SK-N-SH (cell line): ENCODE measurements at regions not wholly inside any gene's neighbourhood (a gene's known extent, or its start where the extent isn't known, plus 50 kb on each side); places are given as distances from the start of the nearest gene placed in this dataset.

ENCODE experiments used
- CTCF ChIA-PET: fragments of 300-600, 350-600 bp; formaldehyde crosslinking; extraction: SDS; loops from one replicate; lab custom pipeline; 2021; lab: Yijun Ruan, JAX
- POLR2A ChIA-PET: fragments of 350-600 bp; sonication (Branson Sonifier 250); formaldehyde crosslinking; extraction: SDS; loops from one replicate; lab custom pipeline; 2020; ENCODE audit warnings: antibody characterized with exemption, inconsistent platforms; lab: Yijun Ruan, JAX
- DNase-seq: peaks from one replicate; pipeline ENCODE4 v3.0.0; 2012
- H2AFZ ChIP-seq: fragments of 200-600 bp; sonication (generic); 2 replicates; pipeline ENCODE4 v1.8.1; 2016; ENCODE audit warnings: antibody characterized with exemption, mild to moderate bottlenecking, low read depth
- H3F3A ChIP-seq: fragments of 200-600 bp; sonication (generic); replicated peaks from 2 replicates; pipeline ENCODE3; 2016; ENCODE audit warnings: antibody characterized with exemption, mild to moderate bottlenecking; ENCODE audit not compliant: insufficient read depth
- H3K27ac ChIP-seq, 2 experiments: fragments of 200-500 bp in 1 of 2; fragments of 200-600 bp in 1 of 2; sonication (Bioruptor generic) in 1 of 2; sonication (generic), shearing (Covaris generic) in 1 of 2; 2 replicates each; pipeline versions ENCODE4 v1.5.1 to v1.6.1; 2014 to 2016; ENCODE audit warnings: low read depth in 2 of 2, inconsistent platforms in 1 of 2, low read length in 1 of 2, mild to moderate bottlenecking in 1 of 2, mixed read lengths in 1 of 2
- H3K27me3 ChIP-seq: fragments of 200-600 bp; sonication (generic), shearing (Covaris generic); 2 replicates; pipeline ENCODE4 v1.6.1; 2016; ENCODE audit warnings: mixed run types; ENCODE audit not compliant: insufficient read depth
- H3K36me3 ChIP-seq, 2 experiments: fragments of 200-500 bp in 1 of 2; fragments of 200-600 bp in 1 of 2; sonication (Bioruptor generic) in 1 of 2; sonication (generic) in 1 of 2; replicated peaks in 1 of 2; 2 replicates each; pipeline versions ENCODE3 to v1.5.1; 2014 to 2016; ENCODE audit warnings: low read length in 1 of 2, mild to moderate bottlenecking in 1 of 2; ENCODE audit not compliant: insufficient read depth in 2 of 2, control insufficient read depth in 1 of 2
- H3K4me1 ChIP-seq, 2 experiments: fragments of 200-500 bp in 1 of 2; fragments of 200-600 bp in 1 of 2; sonication (Bioruptor generic) in 1 of 2; sonication (generic), shearing (Covaris generic) in 1 of 2; 2 replicates each; pipeline versions ENCODE4 v1.5.1 to v1.6.1; 2014 to 2016; ENCODE audit warnings: low read depth in 1 of 2, low read length in 1 of 2, mixed run types in 1 of 2; ENCODE audit not compliant: insufficient read depth in 2 of 2, control insufficient read depth in 1 of 2
- H3K4me2 ChIP-seq: fragments of 200-600 bp; sonication (generic), shearing (Covaris generic); 2 replicates; pipeline ENCODE4 v1.6.1; 2017; ENCODE audit warnings: mixed run types
- H3K4me3 ChIP-seq, 2 experiments: fragments of 200-500 bp in 1 of 2; fragments of 200-600 bp in 1 of 2; sonication (Bioruptor generic) in 1 of 2; sonication (generic), shearing (Covaris generic) in 1 of 2; 2 replicates each; pipeline versions ENCODE4 v1.5.1 to v1.8.1; 2014 to 2016; ENCODE audit warnings: low read depth in 2 of 2, inconsistent platforms in 1 of 2, low read length in 1 of 2, mild to moderate bottlenecking in 1 of 2, mixed read lengths in 1 of 2, moderate library complexity in 1 of 2
- H3K79me2 ChIP-seq: fragments of 200-600 bp; sonication (generic); 2 replicates; pipeline ENCODE4 v1.8.1; 2017; ENCODE audit warnings: mild to moderate bottlenecking; ENCODE audit not compliant: insufficient read depth
- H3K9ac ChIP-seq: fragments of 200-600 bp; sonication (generic); 2 replicates; pipeline ENCODE4 v1.6.1; 2017; ENCODE audit warnings: mixed run types
- H3K9me2 ChIP-seq: fragments of 200-600 bp; sonication (generic); 2 replicates; pipeline ENCODE4 v1.6.1; 2017; ENCODE audit warnings: mixed run types
- H3K9me3 ChIP-seq: fragments of 200-600 bp; sonication (generic); 2 replicates; pipeline ENCODE4 v1.6.1; 2017; ENCODE audit warnings: mixed run types, mild to moderate bottlenecking, moderate library complexity
- H4K20me1 ChIP-seq: fragments of 200-600 bp; sonication (generic); 2 replicates; pipeline ENCODE4 v1.6.1; 2017; ENCODE audit warnings: mild to moderate bottlenecking, mixed run types; ENCODE audit not compliant: insufficient read depth
- ELF1 ChIP-seq: IDR thresholded peaks from 2 replicates; pipeline ENCODE4 v1.4.0; 2012
- EP300 ChIP-seq, 2 experiments: IDR thresholded peaks; 2 replicates each; pipeline versions ENCODE4 v1.4.0 to v1.6.1; 2012; ENCODE audit warnings: borderline replicate concordance in 1 of 2, low read depth in 1 of 2, low read length in 1 of 2
- EZH2phosphoT487 ChIP-seq: fragments of 200-600 bp; sonication (generic); IDR thresholded peaks from 2 replicates; pipeline ENCODE4 v1.6.1; 2017; ENCODE audit warnings: low read depth, mixed run types, mild to moderate bottlenecking, antibody characterized with exemption, moderate library complexity, borderline replicate concordance
- FOSL2 ChIP-seq: IDR thresholded peaks from 2 replicates; pipeline ENCODE4 v1.4.0; 2012; ENCODE audit warnings: low read depth, mild to moderate bottlenecking, moderate library complexity, borderline replicate concordance
- GATA2 ChIP-seq: sonication (generic); formaldehyde crosslinking; IDR thresholded peaks from 2 replicates; pipeline ENCODE4 v1.5.0; 2020; ENCODE audit warnings: mild to moderate bottlenecking, missing genetic modification reagents
- MEF2A ChIP-seq: IDR thresholded peaks from 2 replicates; pipeline ENCODE4 v1.4.0; 2012; ENCODE audit warnings: low read depth, borderline replicate concordance
- MXI1 ChIP-seq: IDR thresholded peaks from 2 replicates; pipeline ENCODE4 v1.6.1; 2012; ENCODE audit warnings: mild to moderate bottlenecking, low read depth, low read length, improper control_type of control experiment
- RCOR1 ChIP-seq: fragments of 150-350 bp; IDR thresholded peaks from 2 replicates; pipeline ENCODE4 v1.6.1; 2017; ENCODE audit warnings: antibody characterized with exemption, low read length
- SMC3 ChIP-seq: IDR thresholded peaks from 2 replicates; pipeline ENCODE4 v1.6.1; 2012; ENCODE audit warnings: low read depth, low read length, improper control_type of control experiment
- TAF1 ChIP-seq: IDR thresholded peaks from 2 replicates; pipeline ENCODE4 v1.6.1; 2012; ENCODE audit warnings: low read depth, mild to moderate bottlenecking, low read length, moderate library complexity, borderline replicate concordance
- TEAD4 ChIP-seq: IDR thresholded peaks from 2 replicates; pipeline ENCODE4 v1.4.0; 2012; ENCODE audit warnings: mild to moderate bottlenecking, borderline replicate concordance; ENCODE audit not compliant: insufficient read depth
- WGBS: methylation state at CpG from one replicate; pipeline ENCODE4 v1.1.6; 2017; ENCODE audit warnings: low lambda C conversion rate; 5-methylcytosine and 5-hydroxymethylcytosine counted together
- TF ChIP-seq, protein P1 (sequence below): IDR thresholded peaks from 2 replicates; pipeline ENCODE4 v1.6.1; 2012; ENCODE audit warnings: mild to moderate bottlenecking, low read depth, low read length, moderate library complexity
- TF ChIP-seq, protein P2 (sequence below): fragments of 200-600 bp; sonication (generic); IDR thresholded peaks from 2 replicates; pipeline ENCODE4 v1.6.1; 2017; ENCODE audit warnings: antibody characterized with exemption, mild to moderate bottlenecking, moderate library complexity
- TF ChIP-seq, protein P3 (sequence below): IDR thresholded peaks from 2 replicates; pipeline ENCODE4 v1.4.0; 2012; ENCODE audit warnings: low read depth

DNA sequence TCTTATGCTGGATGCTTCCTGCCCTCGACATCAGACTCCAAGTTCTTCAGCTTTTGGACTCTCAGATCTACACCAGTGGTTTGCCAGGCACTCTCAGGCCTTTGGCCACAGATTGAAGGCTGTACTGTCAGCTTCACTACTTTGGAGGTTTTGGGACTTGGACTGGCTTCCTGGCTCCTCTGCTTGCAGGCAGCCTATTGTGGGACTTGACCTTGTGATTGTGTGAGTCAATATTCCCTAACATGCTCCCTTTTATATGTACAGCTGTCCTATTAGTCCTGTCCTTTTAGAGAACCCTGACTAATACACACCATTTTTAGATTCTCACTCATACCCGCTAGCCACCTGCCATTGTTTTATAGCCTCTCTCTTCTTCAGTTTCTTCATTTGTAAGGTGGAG is 382.1 kb upstream of the TSHZ2 start:
- no peak overlapping the region for H3K4me3 ChIP-seq
- ChIA-PET POLR2A (no interaction called here), CTCF (no interaction called here)
- no peaks in the 10 kb centered on the region for H3F3A ChIP-seq
- no peak overlapping the region for H3K9ac ChIP-seq
- H4K20me1 ChIP-seq: no peaks in the 10 kb centered on the region
- no peaks in the 10 kb centered on the region for H3K27me3 ChIP-seq
- H3K36me3 ChIP-seq: no peaks in the 10 kb centered on the region
- H3K9me2 ChIP-seq: no peaks in the 10 kb centered on the region
- H3K79me2 ChIP-seq: no peaks in the 10 kb centered on the region
- DNase-seq: no peak
- TF ChIP-seq MEF2A (no peak), RCOR1 (no peak), FOSL2 (no peak), TEAD4 (no peak), GATA2 (CRISPR knock-in tag) (no peak), MXI1 (no peak), TAF1 (no peak), EZH2phosphoT487 (no peak)
- TF ChIP-seq, protein P1, sequence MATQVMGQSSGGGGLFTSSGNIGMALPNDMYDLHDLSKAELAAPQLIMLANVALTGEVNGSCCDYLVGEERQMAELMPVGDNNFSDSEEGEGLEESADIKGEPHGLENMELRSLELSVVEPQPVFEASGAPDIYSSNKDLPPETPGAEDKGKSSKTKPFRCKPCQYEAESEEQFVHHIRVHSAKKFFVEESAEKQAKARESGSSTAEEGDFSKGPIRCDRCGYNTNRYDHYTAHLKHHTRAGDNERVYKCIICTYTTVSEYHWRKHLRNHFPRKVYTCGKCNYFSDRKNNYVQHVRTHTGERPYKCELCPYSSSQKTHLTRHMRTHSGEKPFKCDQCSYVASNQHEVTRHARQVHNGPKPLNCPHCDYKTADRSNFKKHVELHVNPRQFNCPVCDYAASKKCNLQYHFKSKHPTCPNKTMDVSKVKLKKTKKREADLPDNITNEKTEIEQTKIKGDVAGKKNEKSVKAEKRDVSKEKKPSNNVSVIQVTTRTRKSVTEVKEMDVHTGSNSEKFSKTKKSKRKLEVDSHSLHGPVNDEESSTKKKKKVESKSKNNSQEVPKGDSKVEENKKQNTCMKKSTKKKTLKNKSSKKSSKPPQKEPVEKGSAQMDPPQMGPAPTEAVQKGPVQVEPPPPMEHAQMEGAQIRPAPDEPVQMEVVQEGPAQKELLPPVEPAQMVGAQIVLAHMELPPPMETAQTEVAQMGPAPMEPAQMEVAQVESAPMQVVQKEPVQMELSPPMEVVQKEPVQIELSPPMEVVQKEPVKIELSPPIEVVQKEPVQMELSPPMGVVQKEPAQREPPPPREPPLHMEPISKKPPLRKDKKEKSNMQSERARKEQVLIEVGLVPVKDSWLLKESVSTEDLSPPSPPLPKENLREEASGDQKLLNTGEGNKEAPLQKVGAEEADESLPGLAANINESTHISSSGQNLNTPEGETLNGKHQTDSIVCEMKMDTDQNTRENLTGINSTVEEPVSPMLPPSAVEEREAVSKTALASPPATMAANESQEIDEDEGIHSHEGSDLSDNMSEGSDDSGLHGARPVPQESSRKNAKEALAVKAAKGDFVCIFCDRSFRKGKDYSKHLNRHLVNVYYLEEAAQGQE: no peak
- TF ChIP-seq, all 33 proteins: peak for 0
- no peak overlapping the region for H2AFZ ChIP-seq
- 30% methylated on average over 2 of the region's 2 CpGs for WGBS
- no peaks in the 10 kb centered on the region for H3K9me3 ChIP-seq
- H3K27ac ChIP-seq: no peak overlapping the region
- H3K4me2 ChIP-seq: no peak overlapping the region
- H3K4me1 ChIP-seq: no peaks in the 10 kb centered on the region

DNA sequence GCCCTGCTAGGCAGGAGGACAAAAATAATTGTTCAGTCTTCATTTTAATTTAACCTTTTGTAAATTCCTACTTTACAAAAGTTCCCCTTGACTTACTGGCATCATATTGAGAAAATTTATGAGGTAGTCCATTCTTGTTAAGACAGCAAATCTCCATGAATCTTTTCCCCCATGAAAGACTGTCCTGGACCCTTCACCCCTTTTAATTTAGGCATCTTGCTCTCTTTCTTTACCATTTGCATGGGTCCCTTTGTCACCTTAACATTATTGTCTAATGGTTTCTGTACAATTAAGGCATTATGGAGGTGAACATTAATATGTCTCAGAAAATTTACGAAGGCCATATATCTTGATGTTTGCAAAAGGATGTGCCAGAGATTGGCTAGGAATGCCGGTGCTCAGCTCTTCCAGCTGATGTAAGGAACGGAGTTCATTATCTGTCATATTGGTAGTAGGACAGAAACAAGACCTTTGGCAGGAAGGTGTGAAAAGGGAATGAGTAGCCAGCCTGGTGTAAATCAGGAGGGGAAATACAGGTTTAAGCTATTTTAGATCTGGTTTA is 382.8 kb upstream of the TSHZ2 start:
- H3K27ac ChIP-seq: no peak overlapping the region
- no peaks in the 10 kb centered on the region for H3K4me1 ChIP-seq
- H3K9ac ChIP-seq: no peak overlapping the region
- TF ChIP-seq SMC3: no peak
- TF ChIP-seq ELF1: no peak
- TF ChIP-seq, protein P2, sequence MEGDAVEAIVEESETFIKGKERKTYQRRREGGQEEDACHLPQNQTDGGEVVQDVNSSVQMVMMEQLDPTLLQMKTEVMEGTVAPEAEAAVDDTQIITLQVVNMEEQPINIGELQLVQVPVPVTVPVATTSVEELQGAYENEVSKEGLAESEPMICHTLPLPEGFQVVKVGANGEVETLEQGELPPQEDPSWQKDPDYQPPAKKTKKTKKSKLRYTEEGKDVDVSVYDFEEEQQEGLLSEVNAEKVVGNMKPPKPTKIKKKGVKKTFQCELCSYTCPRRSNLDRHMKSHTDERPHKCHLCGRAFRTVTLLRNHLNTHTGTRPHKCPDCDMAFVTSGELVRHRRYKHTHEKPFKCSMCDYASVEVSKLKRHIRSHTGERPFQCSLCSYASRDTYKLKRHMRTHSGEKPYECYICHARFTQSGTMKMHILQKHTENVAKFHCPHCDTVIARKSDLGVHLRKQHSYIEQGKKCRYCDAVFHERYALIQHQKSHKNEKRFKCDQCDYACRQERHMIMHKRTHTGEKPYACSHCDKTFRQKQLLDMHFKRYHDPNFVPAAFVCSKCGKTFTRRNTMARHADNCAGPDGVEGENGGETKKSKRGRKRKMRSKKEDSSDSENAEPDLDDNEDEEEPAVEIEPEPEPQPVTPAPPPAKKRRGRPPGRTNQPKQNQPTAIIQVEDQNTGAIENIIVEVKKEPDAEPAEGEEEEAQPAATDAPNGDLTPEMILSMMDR: no peak
- no peak for TF ChIP-seq FOSL2
- TF ChIP-seq EP300 (IDR thresholded peaks at IDR 0.05; ENCODE audit: borderline replicate concordance in 1 of 2, low read depth in 1 of 2, low read length in 1 of 2): no peak
- TF ChIP-seq, protein P3, sequence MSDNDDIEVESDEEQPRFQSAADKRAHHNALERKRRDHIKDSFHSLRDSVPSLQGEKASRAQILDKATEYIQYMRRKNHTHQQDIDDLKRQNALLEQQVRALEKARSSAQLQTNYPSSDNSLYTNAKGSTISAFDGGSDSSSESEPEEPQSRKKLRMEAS: no peak
- no peaks in the 10 kb centered on the region for H3K9me3 ChIP-seq
- DNase-seq: no peak
- H3K4me2 ChIP-seq: no peak overlapping the region
- H3K4me3 ChIP-seq: no peak overlapping the region
- no peaks in the 10 kb centered on the region for H3F3A ChIP-seq
- no peaks in the 10 kb centered on the region for H4K20me1 ChIP-seq
- no peaks in the 10 kb centered on the region for H3K9me2 ChIP-seq
- H3K79me2 ChIP-seq: no peaks in the 10 kb centered on the region
- ChIA-PET CTCF (no interaction called here), POLR2A (no interaction called here)
- H2AFZ ChIP-seq: no peak overlapping the region
- no peaks in the 10 kb centered on the region for H3K27me3 ChIP-seq
- WGBS: 41% methylated on average over 3 of the region's 3 CpGs
- no peaks in the 10 kb centered on the region for H3K36me3 ChIP-seq
